GM13977 (cell line): ENCODE measurements at regions not wholly inside any gene's neighbourhood (a gene's known extent, or its start where the extent isn't known, plus 50 kb on each side); places are given as distances from the start of the nearest gene placed in this dataset.

ENCODE experiments used
- DNase-seq: peaks from one replicate; pipeline ENCODE4 v3.0.0; 2012; ENCODE audit warnings: low spot score
- CTCF ChIP-seq: IDR thresholded peaks from 2 replicates; pipeline ENCODE4 v1.5.1; 2012; ENCODE audit warnings: mild to moderate bottlenecking, control low read depth; ENCODE audit not compliant: insufficient read depth; ENCODE audit errors: extremely low read depth, missing control alignments
- in situ Hi-C: fragments of 300-500 bp; cut with MboI; formaldehyde crosslinking; loops from one replicate; pipeline ENCODE4 v1.12.0; 2022; ENCODE audit warnings: low sequenced_read_pairs, low pct_unique_long_range_greater_than_20kb, mixed read lengths, inconsistent platforms; ENCODE audit not compliant: unreplicated experiment

GRCh38 chr1:30253361-30253760 lies 470.0 kb downstream of the MATN1 start:
- DNase-seq = no peak
- in situ Hi-C loops = no loop called here
- TF ChIP-seq CTCF = no peak

DNA sequence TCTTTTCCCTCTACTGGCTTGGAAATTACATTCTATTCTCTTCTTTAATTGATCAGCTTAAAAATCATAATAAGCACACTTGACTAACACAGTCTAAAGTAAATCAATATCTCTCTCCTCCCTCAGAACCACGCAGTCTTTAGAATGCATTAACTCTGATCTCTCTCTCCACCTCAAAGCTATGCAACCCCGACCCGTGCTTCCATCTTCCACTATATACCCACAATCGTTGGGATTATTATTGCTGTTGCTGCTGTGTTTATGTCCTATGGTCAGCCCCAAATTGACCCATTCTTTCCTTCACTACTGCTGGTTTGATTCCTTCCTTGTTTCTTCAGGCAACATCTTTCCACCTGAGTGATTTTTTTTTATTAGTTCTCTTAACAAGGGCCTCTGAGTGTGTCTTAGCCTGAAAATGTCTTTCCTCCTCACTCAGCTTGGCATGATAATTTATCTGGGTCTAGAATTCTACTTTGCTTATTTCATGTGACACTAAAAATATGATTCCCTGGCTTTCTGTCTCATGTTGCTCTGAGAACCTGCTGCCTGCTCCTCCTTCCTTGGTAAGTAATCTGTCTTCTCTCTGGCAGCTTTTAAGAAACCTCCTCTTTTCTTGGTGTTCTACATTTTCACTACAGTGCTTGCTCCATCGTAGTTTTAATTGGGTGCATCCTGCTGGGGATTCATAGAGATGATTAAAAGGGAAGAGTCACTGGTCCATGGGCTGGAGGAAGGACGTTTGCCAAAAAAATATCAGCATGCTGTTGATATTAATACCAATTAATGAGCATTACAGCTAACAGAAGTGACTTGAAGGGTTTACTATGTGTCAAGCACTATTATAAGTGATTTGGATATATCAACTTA lies 472.2 kb downstream of the MATN1 start:
- in situ Hi-C loops = no loop called here
- no peak for TF ChIP-seq CTCF
- no peak for DNase-seq

DNA sequence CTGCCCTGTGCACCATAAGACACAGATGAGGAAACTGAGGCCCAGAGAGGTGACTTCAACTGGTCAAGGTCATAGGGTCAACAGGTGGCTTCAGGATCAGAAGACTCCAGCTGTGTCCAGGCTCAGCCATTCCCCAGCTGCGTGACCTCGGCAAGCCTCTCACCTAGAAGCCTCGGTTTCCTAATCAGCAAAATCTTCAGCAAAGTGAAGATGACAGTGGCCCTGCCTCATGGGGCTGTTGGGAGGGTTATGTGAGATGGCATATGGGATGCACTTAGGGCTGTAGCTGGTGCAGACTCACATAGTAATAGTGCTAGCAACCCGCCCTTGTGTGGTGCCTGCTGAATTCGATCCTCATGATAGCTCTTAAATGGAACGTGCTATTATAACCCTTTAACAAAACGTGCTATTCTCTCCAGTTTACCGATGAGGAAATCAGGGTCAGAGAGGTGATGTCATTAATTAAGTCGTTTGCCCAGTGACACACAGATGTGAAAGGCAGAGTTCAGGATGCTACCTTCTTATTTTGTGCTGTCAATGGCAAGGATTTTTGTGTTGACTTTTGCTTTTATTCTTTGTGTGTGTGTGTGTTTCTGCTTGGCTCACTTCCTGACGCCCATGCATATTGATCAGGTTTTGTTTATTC lies 472.9 kb downstream of the MATN1 start:
- no peak for TF ChIP-seq CTCF
- in situ Hi-C loops = no loop called here
- DNase-seq = no peak

DNA sequence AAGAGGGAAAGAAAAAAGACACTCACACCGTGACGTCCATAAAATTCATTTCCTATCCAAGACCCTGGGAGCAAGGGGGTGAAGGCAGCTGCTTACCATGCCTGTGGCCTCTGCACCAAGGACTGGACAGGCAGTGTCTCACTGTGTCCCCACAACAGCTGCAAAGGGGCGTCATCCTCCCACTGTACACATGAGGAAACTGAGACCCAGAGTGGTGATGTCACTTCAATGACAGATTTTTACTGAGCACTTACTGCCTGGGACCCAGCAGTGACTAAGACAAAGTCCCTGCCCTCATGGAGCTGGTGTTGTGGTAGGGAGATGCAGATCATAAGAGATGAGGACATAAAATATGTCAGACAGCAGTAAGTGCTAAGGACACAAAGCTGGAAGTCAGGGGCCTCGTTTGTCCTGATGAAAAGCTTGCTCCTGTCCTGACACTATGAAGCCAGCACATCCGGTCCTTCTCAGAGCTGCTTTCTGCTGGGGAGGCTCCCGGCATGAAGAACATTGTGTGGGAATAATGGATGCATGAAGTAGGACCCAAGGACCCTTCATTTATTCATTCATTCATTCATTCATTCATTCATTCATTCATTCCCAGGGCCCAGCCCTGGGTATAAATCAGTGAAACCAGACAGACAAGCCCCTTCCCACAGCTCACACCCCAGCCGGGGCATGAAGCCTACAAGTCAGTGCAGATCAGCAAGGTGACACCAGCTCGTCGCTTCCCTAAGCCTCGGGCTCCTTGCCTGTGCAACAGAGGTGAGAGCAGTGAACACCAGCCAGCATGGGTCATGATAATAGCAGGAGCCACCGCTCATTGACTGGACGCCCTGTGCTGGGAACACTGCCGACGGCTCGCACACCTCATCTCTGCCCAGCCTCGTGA lies 473.7 kb downstream of the MATN1 start:
- no peak for TF ChIP-seq CTCF
- no peak for DNase-seq
- in situ Hi-C loops = no loop called here

GRCh38 chr1:30248774-30249173 lies 474.6 kb downstream of the MATN1 start:
- no peak for DNase-seq
- in situ Hi-C loops = no loop called here
- TF ChIP-seq CTCF = no peak

DNA sequence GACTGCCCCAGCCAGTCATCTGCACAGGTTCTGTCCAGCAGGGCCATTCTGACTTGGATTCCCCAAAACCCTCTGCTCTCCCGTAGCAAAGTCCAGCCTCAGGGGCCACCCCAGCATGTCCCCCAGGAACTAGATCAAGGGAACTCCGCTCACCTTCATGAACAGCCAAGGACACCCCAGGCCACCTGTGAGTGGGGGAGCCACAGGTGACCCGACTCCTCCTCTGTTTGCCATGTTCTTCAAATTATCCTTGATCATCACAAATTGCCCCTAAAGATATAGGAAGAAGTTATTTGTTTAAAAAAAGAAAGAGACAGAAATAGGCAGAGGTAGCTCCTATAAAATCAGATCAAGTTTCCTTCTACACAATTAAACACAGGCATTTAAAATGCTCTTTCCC lies 475.0 kb downstream of the MATN1 start:
- no peak for DNase-seq
- no peak for TF ChIP-seq CTCF
- in situ Hi-C loops = no loop called here
